Erythroblast (primary cell): ENCODE measurements at regions not wholly inside any gene's neighbourhood (a gene's known extent, or its start where the extent isn't known, plus 50 kb on each side); places are given as distances from the start of the nearest gene placed in this dataset.

Experiments
- GATA1 ChIP-seq: IDR thresholded peaks from 2 replicates; pipeline ENCODE4 v1.6.1; 2011; ENCODE audit warnings: low read depth, mild to moderate bottlenecking, control low read depth, low read length, moderate library complexity
- POLR2A ChIP-seq: IDR thresholded peaks from 2 replicates; pipeline ENCODE4 v1.6.1; 2011; ENCODE audit warnings: mild to moderate bottlenecking, low read length

- no peak for TF ChIP-seq POLR2A
- TF ChIP-seq GATA1: no peak
Measured at GRCh38 chr12:86719381-86719780, 463.2 kb upstream of the MGAT4C start.
